ENCODE measurements at regions not wholly inside any gene's neighbourhood (a gene's known extent, or its start where the extent isn't known, plus 50 kb on each side); places are given as distances from the start of the nearest gene placed in this dataset.

DNA sequence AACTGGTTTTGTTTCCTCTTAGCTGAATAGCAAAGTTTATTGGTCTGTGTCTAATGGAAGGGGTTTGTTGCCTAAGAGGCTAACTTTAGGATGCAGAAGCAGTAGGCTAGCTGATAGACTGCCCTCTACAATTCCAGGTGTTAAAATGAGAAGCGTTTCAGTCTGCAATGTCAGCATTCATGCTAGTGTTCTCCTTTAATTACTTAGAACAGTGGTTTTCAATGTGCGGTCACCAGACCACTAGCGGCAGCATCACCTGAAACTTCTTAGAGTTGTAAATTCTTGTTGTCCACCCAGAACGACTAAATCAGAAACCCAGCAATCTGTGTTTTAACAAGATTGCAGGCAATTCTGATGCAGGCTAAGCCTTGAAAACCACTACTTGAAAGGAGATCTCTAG is 392.9 kb downstream of the IPMK start:
- no peak for DNase-seq (ENCODE audit: low read depth, low spot score)
- POLR2A ChIA-PET = no interaction called here
- H3K27ac ChIP-seq (ENCODE audit: low read depth, low read length) = no peak overlapping the region
- H3K4me3 ChIP-seq (ENCODE audit: low read depth, low read length) = no peak overlapping the region
- no peaks in the 10 kb centered on the region; the same call in 1 of the 2 replicates for H3K9me3 ChIP-seq (ENCODE audit: control insufficient read depth, insufficient read depth, low read length)
- TF ChIP-seq, protein P1, sequence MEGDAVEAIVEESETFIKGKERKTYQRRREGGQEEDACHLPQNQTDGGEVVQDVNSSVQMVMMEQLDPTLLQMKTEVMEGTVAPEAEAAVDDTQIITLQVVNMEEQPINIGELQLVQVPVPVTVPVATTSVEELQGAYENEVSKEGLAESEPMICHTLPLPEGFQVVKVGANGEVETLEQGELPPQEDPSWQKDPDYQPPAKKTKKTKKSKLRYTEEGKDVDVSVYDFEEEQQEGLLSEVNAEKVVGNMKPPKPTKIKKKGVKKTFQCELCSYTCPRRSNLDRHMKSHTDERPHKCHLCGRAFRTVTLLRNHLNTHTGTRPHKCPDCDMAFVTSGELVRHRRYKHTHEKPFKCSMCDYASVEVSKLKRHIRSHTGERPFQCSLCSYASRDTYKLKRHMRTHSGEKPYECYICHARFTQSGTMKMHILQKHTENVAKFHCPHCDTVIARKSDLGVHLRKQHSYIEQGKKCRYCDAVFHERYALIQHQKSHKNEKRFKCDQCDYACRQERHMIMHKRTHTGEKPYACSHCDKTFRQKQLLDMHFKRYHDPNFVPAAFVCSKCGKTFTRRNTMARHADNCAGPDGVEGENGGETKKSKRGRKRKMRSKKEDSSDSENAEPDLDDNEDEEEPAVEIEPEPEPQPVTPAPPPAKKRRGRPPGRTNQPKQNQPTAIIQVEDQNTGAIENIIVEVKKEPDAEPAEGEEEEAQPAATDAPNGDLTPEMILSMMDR (IDR thresholded peaks at IDR 0.05; ENCODE audit: low read depth, low read length) = no peak
- CTCF ChIA-PET = no interaction called here
- no peaks in the 10 kb centered on the region for H3K27me3 ChIP-seq (ENCODE audit: control insufficient read depth, insufficient read depth, low read length)

DNA sequence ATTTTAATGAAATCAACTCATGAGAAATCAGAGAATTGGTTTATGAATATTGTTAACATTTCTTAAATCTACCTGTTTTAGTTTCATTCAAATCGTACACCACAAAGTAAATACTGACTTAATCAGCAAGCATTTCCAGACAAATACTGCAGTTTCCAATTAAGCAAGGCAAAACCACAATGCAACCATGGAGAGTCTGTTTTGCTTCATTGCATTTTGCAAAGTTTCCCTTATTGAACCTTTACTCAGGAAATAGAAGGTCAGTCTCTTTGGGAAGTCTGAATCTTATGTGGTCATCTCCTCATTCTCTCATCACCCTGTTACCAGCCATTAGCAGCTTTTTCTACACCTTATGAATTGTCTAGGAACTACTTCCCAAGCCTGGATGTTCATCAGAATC is 400.5 kb downstream of the IPMK start:
- TF ChIP-seq, protein P1 (IDR thresholded peaks at IDR 0.05; ENCODE audit: low read depth, low read length) = no peak
- H3K4me3 ChIP-seq (ENCODE audit: low read depth, low read length) = no peak overlapping the region
- H3K9me3 ChIP-seq (ENCODE audit: control insufficient read depth, insufficient read depth, low read length) = no peaks in the 10 kb centered on the region
- ChIA-PET POLR2A (no interaction called here), CTCF (no interaction called here)
- H3K27me3 ChIP-seq (ENCODE audit: control insufficient read depth, insufficient read depth, low read length) = no peaks in the 10 kb centered on the region
- no peak for DNase-seq (ENCODE audit: low read depth, low spot score)
- no peak overlapping the region for H3K27ac ChIP-seq (ENCODE audit: low read depth, low read length)

- DNase-seq (ENCODE audit: low read depth, low spot score) = no peak
- ChIA-PET POLR2A (no interaction called here), CTCF (no interaction called here)
- H3K27me3 ChIP-seq (ENCODE audit: control insufficient read depth, insufficient read depth, low read length) = no peaks in the 10 kb centered on the region
- H3K4me3 ChIP-seq (ENCODE audit: low read depth, low read length) = no peak overlapping the region
- no peaks in the 10 kb centered on the region for H3K9me3 ChIP-seq (ENCODE audit: control insufficient read depth, insufficient read depth, low read length)
- TF ChIP-seq, protein P1 (IDR thresholded peaks at IDR 0.05; ENCODE audit: low read depth, low read length) = no peak
- no peak overlapping the region for H3K27ac ChIP-seq (ENCODE audit: low read depth, low read length)
Measured at GRCh38 chr10:57864765-57865680, 402.7 kb downstream of the IPMK start.

DNA sequence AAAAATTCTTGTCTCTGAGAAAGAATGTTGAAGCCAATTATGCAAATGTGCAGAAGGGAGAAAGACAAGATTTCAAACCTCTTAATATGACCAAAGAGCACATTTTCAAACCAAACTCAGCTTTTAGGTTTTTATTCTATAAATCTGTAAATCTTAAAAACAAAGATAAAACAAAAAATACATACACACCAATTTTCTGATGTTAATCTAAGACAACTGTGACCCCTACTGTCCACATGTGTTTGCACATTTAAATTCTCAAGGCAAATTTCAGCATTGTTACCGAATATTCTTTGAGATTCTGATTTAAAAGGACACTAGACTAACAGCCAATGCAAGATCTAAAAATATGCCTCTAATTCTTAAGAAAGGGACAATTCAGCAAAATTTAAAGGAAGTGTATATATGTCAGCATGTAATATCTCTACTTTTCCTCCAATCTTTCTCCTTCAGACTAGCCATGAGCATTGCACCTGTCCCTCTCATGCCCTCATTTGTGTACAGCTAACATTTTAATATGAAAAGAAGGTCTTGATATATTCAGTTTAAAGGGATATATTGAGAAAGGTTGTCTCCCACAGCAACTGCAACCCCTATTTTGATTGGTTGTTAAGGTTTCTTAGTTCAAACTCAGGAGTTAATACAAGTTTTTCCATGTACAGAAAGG is 417.9 kb downstream of the IPMK start:
- H3K27me3 ChIP-seq (ENCODE audit: control insufficient read depth, insufficient read depth, low read length) = no peaks in the 10 kb centered on the region
- POLR2A ChIA-PET = no interaction called here
- no peaks in the 10 kb centered on the region for H3K9me3 ChIP-seq (ENCODE audit: control insufficient read depth, insufficient read depth, low read length)
- no peak for DNase-seq (ENCODE audit: low read depth, low spot score)
- CTCF ChIA-PET = no interaction called here
- TF ChIP-seq, protein P1 (IDR thresholded peaks at IDR 0.05; ENCODE audit: low read depth, low read length) = no peak; the same call in 1 of the 2 replicates
- no peak overlapping the region for H3K27ac ChIP-seq (ENCODE audit: low read depth, low read length)
- H3K4me3 ChIP-seq (ENCODE audit: low read depth, low read length) = no peak overlapping the region

All from AG04450 (cell line).